Astrocyte of the spinal cord (primary cell): ENCODE measurements at regions not wholly inside any gene's neighbourhood (a gene's known extent, or its start where the extent isn't known, plus 50 kb on each side); places are given as distances from the start of the nearest gene placed in this dataset.
A peak's percentile ranks its signal among the peaks of the same experiment; 100 is the strongest.

Experiments
- DNase-seq: peaks from one replicate; pipeline ENCODE4 v3.0.0; 2011; ENCODE audit warnings: low read depth, low spot score
- H3K4me3 ChIP-seq: 2 replicates; pipeline ENCODE4 v1.5.1; 2011; ENCODE audit warnings: low read depth, mild to moderate bottlenecking, low read length, moderate library complexity
- in situ Hi-C: cut with HindIII; loops from 2 replicates; pipeline ENCODE4 v1.10.0; 2017; ENCODE audit warnings: low sequenced_read_pairs
- TF ChIP-seq, protein P1 (sequence below): IDR thresholded peaks from 2 replicates; pipeline ENCODE4 v1.5.1; 2012; ENCODE audit warnings: low read depth, mild to moderate bottlenecking, low read length, inconsistent platforms

DNA sequence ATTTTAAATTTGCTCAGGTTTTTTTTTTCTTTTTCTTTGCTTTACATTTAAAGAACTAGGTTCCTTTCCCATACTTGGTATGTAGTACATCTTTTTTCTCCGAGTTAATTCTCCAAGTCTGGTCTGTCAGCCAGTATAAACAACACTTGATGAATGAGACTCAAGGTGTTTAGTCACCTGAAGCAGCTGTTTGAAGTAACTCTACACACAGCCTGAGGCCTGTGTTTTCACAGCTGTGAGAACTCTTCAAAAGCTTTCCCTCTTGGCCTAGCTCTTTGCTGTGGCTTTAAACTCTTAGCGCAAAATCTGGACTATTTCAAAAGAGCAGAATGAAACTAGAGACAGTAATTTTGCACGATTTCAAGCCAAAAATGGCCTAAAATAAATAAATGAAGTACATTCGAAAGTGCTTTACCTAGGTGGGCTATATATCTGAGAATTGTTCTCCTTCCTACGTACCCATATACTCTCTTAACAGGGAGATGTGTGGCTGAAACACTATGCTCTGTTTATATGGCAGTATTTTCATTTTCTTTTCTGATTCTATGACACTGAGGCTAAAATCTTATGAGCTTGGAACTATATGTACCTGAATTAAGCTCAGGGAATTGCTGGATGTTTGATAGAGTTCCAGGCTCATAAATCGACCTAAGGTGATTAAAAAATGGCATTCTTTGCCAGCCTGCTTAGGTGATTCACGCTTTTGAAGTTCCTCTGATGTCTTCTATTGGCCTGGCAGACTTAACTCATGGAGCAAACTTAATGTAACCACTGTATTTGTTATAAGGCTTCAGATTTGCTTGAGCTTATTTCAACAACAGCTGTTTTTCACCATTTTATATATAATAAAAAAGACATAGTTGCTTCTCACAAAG, 1044.1 kb upstream of the ZEB2 start:
- in situ Hi-C loops, result no loop called here
- peak; percentile 70 for DNase-seq
- H3K4me3 ChIP-seq, result no peak overlapping the region
- TF ChIP-seq, protein P1, sequence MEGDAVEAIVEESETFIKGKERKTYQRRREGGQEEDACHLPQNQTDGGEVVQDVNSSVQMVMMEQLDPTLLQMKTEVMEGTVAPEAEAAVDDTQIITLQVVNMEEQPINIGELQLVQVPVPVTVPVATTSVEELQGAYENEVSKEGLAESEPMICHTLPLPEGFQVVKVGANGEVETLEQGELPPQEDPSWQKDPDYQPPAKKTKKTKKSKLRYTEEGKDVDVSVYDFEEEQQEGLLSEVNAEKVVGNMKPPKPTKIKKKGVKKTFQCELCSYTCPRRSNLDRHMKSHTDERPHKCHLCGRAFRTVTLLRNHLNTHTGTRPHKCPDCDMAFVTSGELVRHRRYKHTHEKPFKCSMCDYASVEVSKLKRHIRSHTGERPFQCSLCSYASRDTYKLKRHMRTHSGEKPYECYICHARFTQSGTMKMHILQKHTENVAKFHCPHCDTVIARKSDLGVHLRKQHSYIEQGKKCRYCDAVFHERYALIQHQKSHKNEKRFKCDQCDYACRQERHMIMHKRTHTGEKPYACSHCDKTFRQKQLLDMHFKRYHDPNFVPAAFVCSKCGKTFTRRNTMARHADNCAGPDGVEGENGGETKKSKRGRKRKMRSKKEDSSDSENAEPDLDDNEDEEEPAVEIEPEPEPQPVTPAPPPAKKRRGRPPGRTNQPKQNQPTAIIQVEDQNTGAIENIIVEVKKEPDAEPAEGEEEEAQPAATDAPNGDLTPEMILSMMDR, result no peak

DNA sequence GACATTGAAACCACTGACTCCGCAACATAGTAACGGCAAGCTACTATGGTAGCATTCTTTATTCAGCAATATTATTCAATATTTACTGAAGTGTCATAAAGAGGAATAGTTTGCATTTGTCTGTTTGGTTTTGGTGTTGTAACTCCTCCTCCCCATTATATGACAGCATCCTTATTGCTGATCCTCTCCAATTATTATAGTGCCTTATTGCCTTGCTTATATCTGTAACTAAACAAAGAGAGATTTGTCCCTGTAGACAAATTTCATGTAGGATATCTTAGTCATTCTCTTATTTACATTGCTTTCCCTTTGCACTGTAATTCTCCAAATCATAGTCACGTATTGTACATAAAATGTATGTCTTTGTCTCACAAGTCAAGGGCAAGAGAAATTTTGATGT, 1041.2 kb upstream of the ZEB2 start:
- no peak overlapping the region for H3K4me3 ChIP-seq
- no peak for DNase-seq
- TF ChIP-seq, protein P1, result no peak
- in situ Hi-C loops, result no loop called here

DNA sequence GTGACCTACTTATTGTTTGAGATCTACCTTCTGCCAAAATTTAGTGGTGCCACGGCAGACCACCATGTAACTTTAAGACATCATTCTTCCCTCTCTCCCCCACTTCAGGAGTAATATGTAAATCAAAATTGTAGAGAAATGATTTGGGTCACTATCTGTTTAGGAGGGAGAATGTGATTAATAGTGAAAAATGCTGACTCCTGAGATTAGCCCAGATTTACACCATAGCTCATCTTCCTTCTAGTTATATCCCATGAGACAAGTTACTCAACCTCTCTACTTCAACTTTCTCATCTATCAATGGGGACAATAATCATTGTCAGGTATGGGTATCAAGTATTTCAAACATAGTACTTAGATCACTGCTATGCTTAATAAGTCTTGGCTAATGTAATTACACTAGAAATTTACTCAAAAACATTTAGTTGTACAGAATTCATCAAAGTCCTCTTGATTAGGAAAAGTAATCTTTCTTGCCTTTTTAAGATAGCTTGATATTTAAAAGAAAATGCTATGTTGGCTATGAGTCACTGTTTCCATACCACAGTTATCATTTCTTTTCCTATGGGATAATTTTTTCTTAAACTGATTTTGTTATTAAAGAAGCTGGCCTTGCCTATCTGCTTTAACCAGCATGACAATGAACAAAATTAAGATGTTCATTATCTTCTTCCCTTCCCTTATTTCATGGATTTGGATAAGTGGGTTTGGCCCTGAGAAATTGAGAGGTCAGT, 1038.9 kb upstream of the ZEB2 start:
- TF ChIP-seq, protein P1, result no peak
- no peak for DNase-seq
- in situ Hi-C loops, result no loop called here
- no peak overlapping the region for H3K4me3 ChIP-seq

DNA sequence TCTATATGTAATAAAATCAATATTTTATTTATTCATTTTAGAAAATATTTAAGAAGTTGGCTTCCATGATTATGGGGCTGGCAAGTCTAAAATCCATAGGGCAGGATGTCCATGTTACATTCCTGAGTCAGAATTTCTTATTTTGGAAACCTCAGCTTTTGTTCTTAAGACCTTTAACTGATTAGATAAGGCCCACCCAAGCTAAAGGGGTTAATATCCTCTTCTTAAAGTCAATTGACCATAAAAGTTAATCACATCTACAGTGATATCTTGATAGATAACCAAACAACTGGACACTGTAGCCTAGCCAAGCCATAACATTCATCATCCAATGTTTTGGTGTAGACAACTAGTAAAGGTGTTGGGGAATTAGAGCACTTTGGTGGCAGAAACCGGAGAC, 1035.4 kb upstream of the ZEB2 start:
- TF ChIP-seq, protein P1, result no peak
- H3K4me3 ChIP-seq, result no peak overlapping the region
- in situ Hi-C loops, result no loop called here
- DNase-seq, result no peak

DNA sequence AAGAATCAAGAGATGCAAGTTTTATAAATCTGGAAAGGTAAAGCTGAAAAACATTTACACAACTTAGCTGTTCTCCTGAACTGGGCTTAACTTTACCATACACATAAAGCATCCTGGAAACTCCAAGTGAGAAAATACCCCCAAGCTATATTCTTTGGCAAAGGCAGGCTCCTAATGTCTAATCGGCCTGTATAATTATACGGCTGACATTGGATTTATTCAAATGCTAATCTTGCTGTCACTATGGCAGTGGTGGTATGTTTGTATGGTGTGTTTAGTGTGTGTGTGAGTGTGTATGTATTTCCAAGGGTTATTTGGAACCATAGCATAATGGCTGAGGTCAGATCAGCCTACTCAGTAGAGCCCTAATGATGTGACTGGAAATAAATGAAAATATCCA, 1031.8 kb upstream of the ZEB2 start:
- in situ Hi-C loops, result no loop called here
- DNase-seq, result no peak
- TF ChIP-seq, protein P1, result no peak
- no peak overlapping the region for H3K4me3 ChIP-seq

DNA sequence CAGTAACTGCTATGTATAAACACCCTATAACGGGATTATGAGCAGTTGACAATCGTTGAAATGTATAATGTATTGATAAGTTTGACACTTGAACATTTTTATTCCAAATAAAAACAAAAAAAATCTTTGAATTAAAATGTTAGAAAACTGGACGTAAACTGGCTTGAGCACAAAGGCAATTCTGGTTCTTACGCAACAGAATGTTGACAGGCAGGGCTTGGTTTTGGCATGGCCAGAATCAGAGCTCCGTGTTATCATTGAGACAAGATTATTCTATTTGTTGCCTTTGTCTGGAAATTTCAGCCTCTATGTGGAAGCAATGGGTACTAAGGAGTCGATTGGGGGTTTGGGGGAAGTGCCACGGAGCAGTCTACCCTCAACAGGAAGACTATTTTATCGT, 1028.6 kb upstream of the ZEB2 start:
- H3K4me3 ChIP-seq, result no peak overlapping the region
- in situ Hi-C loops, result no loop called here
- TF ChIP-seq, protein P1, result no peak
- no peak for DNase-seq
